Progenitor cell of endocrine pancreas (in vitro differentiated cells): ENCODE measurements at regions not wholly inside any gene's neighbourhood (a gene's known extent, or its start where the extent isn't known, plus 50 kb on each side); places are given as distances from the start of the nearest gene placed in this dataset.
"Not testable (repeated sequence)": the region's sequence is repeated elsewhere in the genome, so short reads cannot be mapped to it uniquely, and the experiment has no call there.

ENCODE experiments used
- DNase-seq: peaks from one replicate; pipeline ENCODE4 v3.0.0; 2021; ENCODE audit warnings: low spot score; ENCODE audit not compliant: unreplicated experiment
- H3K27ac Mint-ChIP-seq: 2 replicates; pipeline ENCODE4 v1.8.0; 2021; ENCODE audit warnings: mild to moderate bottlenecking, moderate library complexity, mixed read lengths
- H3K27me3 Mint-ChIP-seq: 2 replicates; pipeline ENCODE4 v1.8.0; 2021; ENCODE audit warnings: mixed read lengths
- H3K36me3 Mint-ChIP-seq: 2 replicates; pipeline ENCODE4 v1.8.0; 2022; ENCODE audit warnings: mixed read lengths; ENCODE audit not compliant: insufficient read depth
- H3K4me1 Mint-ChIP-seq: 2 replicates; pipeline ENCODE4 v1.8.0; 2021; ENCODE audit warnings: low read depth, mixed read lengths
- H3K4me3 Mint-ChIP-seq: 2 replicates; pipeline ENCODE4 v1.8.0; 2021; ENCODE audit warnings: low read depth, mild to moderate bottlenecking, moderate library complexity, mixed read lengths
- H3K9me3 Mint-ChIP-seq: 2 replicates; pipeline ENCODE4 v1.8.0; 2021; ENCODE audit warnings: low read depth, mixed read lengths
- TF ChIP-seq, protein P1 (sequence below): fragments of 200-600 bp; sonication (generic); IDR thresholded peaks from one replicate; pipeline ENCODE4 v1.5.0; 2021; ENCODE audit warnings: antibody characterized with exemption, mild to moderate bottlenecking; ENCODE audit not compliant: unreplicated experiment

DNA sequence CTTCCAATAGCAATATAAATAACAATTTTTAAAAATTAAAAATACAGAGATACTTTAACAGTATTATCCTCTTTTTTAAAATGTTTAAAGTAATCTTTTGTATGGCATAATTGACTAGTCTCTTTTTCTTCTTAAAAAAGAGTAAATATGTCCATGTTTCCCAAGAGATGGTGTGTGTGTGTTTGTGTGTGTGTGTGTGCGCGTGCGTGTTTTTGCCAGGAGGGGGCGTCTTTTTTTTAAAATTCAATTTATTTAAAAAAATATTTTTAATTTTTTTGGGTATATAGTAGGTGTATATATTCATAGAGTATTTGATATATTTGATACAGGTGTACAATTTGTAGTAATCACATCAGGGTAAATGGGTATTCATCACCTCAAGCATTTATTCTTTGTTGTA lies 1073.7 kb downstream of the PCDH7 start:
- H3K27me3 Mint-ChIP-seq, result no peaks in the 10 kb centered on the region

GRCh38 chr4:31797052-31797451 lies 1076.9 kb downstream of the PCDH7 start:
- H3K27me3 Mint-ChIP-seq, H3K4me1 Mint-ChIP-seq, H3K4me3 Mint-ChIP-seq, DNase-seq, H3K27ac Mint-ChIP-seq, H3K36me3 Mint-ChIP-seq: not testable (repeated sequence)
- peaks cover 22% of the 10 kb centered on the region for H3K9me3 Mint-ChIP-seq

More for the DNA sequence above, 1073.7 kb downstream of the PCDH7 start:
- no peaks in the 10 kb centered on the region for H3K4me1 Mint-ChIP-seq
- H3K36me3 Mint-ChIP-seq, result no peaks in the 10 kb centered on the region
- TF ChIP-seq, protein P1, sequence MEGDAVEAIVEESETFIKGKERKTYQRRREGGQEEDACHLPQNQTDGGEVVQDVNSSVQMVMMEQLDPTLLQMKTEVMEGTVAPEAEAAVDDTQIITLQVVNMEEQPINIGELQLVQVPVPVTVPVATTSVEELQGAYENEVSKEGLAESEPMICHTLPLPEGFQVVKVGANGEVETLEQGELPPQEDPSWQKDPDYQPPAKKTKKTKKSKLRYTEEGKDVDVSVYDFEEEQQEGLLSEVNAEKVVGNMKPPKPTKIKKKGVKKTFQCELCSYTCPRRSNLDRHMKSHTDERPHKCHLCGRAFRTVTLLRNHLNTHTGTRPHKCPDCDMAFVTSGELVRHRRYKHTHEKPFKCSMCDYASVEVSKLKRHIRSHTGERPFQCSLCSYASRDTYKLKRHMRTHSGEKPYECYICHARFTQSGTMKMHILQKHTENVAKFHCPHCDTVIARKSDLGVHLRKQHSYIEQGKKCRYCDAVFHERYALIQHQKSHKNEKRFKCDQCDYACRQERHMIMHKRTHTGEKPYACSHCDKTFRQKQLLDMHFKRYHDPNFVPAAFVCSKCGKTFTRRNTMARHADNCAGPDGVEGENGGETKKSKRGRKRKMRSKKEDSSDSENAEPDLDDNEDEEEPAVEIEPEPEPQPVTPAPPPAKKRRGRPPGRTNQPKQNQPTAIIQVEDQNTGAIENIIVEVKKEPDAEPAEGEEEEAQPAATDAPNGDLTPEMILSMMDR, result peak; percentile 47
- H3K4me3 Mint-ChIP-seq, result no peak overlapping the region
- H3K9me3 Mint-ChIP-seq, result peaks cover 16% of the 10 kb centered on the region
- no peak overlapping the region for H3K27ac Mint-ChIP-seq
- no peak for DNase-seq

DNA sequence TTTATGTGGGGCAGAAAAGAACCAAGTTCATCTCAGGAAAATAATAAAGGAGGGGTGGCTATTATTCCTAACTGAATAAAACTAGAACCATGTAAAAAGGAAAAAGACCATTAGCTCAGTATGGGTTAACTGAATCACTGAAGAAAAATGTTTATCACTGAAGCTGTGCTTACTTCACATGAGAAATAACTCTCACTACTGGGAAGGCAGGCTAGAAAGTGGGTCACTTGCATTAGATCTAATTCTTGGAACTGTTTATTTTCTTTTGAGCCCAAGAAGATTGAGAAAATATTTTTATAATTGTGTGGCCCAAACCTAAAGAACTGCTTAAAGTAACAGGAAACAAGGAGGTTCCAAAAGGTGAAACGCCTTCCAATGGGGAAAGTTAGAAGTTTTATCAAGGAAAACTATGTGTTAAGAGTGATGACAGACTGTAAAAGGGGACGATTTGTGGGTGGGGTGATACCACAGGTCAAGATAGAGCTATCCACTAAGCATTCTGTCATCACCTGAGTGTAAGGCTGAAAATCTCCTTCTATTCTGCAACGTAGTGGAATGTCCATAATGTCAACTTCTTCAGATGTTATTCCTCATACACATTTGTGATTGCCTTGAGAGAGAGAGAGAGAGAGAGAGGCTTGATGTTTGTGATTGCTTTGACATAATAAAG lies 1083.5 kb downstream of the PCDH7 start:
- peak overlapping the region; percentile 10 for H3K27ac Mint-ChIP-seq
- H3K36me3 Mint-ChIP-seq, result no peaks in the 10 kb centered on the region
- DNase-seq, result no peak
- no peak overlapping the region for H3K4me3 Mint-ChIP-seq
- TF ChIP-seq, protein P1, result no peak
- H3K4me1 Mint-ChIP-seq, result peaks cover 5% of the 10 kb centered on the region
- H3K27me3 Mint-ChIP-seq, result no peaks in the 10 kb centered on the region
- peaks cover 6% of the 10 kb centered on the region for H3K9me3 Mint-ChIP-seq

- no peaks in the 10 kb centered on the region for H3K27me3 Mint-ChIP-seq
- H3K27ac Mint-ChIP-seq, result no peak overlapping the region
- H3K4me3 Mint-ChIP-seq, result no peak overlapping the region
- no peaks in the 10 kb centered on the region for H3K9me3 Mint-ChIP-seq
- TF ChIP-seq, protein P1, result no peak
- DNase-seq, result no peak
- peaks cover 5% of the 10 kb centered on the region for H3K4me1 Mint-ChIP-seq
- H3K36me3 Mint-ChIP-seq, result no peaks in the 10 kb centered on the region
Measured at GRCh38 chr4:31807036-31807435, 1086.9 kb downstream of the PCDH7 start.

- Mint-ChIP-seq H3K9me3 (peaks cover 9% of the 10 kb centered on the region), H3K4me3 (no peak overlapping the region)
Measured at GRCh38 chr4:31844350-31844749, 1124.2 kb downstream of the PCDH7 start.

DNA sequence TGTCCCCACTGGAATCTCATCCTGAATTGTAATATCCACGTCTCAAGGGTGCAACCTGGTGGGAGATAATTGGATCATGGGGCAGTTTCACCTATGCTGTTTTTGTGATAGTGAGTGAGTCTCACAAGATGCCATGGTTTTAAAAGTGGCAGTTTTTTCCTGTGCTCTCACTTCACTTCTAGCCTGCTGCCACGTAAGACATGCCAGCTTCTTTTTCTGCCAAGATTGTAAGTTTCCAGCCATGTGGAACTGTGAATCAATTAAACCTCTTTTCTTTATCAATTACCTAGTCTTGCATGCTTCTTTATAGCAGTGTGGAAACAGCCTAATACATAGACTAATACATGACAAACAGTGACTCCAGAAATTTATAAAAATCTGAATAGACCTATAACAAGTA lies 1131.8 kb downstream of the PCDH7 start:
- H3K27ac Mint-ChIP-seq, result no peak overlapping the region
- H3K9me3 Mint-ChIP-seq, result peaks cover 24% of the 10 kb centered on the region
- TF ChIP-seq, protein P1, result no peak
- H3K4me3 Mint-ChIP-seq, result no peak overlapping the region
- no peaks in the 10 kb centered on the region for H3K36me3 Mint-ChIP-seq
- no peaks in the 10 kb centered on the region for H3K27me3 Mint-ChIP-seq
- DNase-seq, result no peak
- H3K4me1 Mint-ChIP-seq, result no peaks in the 10 kb centered on the region

More at GRCh38 chr4:31844350-31844749, 1124.2 kb downstream of the PCDH7 start:
- no peaks in the 10 kb centered on the region for H3K36me3 Mint-ChIP-seq
- no peaks in the 10 kb centered on the region for H3K4me1 Mint-ChIP-seq
- TF ChIP-seq, protein P1, result no peak
- DNase-seq, result no peak
- H3K27me3 Mint-ChIP-seq, result no peaks in the 10 kb centered on the region
- H3K27ac Mint-ChIP-seq, result no peak overlapping the region
